HEK293T (cell line): ENCODE measurements at regions not wholly inside any gene's neighbourhood (a gene's known extent, or its start where the extent isn't known, plus 50 kb on each side); places are given as distances from the start of the nearest gene placed in this dataset.

Experiments
- ARNT ChIP-seq: fragments of 450-650 bp; IDR thresholded peaks from 2 replicates; pipeline ENCODE4 v1.6.1; 2017; ENCODE audit warnings: mild to moderate bottlenecking
- BHLHE40 ChIP-seq: fragments of 450-650 bp; IDR thresholded peaks from 2 replicates; pipeline ENCODE4 v1.6.1; 2016; ENCODE audit warnings: mild to moderate bottlenecking, moderate library complexity, borderline replicate concordance
- CTBP1 ChIP-seq: fragments of 450-650 bp; IDR thresholded peaks from 2 replicates; pipeline ENCODE4 v1.6.1; 2016; ENCODE audit warnings: borderline replicate concordance
- ELF4 ChIP-seq: fragments of 450-650 bp; IDR thresholded peaks from 2 replicates; pipeline ENCODE4 v1.6.1; 2017; ENCODE audit warnings: antibody characterized with exemption
- FOXA1 ChIP-seq: fragments of 450-650 bp; IDR thresholded peaks from 2 replicates; pipeline ENCODE4 v1.6.1; 2016; ENCODE audit warnings: mild to moderate bottlenecking
- FOXK2 ChIP-seq: fragments of 450-650 bp; IDR thresholded peaks from 2 replicates; pipeline ENCODE4 v1.6.1; 2016; ENCODE audit warnings: mild to moderate bottlenecking
- FOXM1 ChIP-seq: fragments of 450-650 bp; IDR thresholded peaks from 2 replicates; pipeline ENCODE4 v1.6.1; 2017; ENCODE audit warnings: mild to moderate bottlenecking, borderline replicate concordance
- HDGF ChIP-seq: fragments of 450-650 bp; IDR thresholded peaks from 2 replicates; pipeline ENCODE4 v1.6.1; 2017; ENCODE audit warnings: antibody characterized with exemption, borderline replicate concordance
- LEF1 ChIP-seq: fragments of 450-650 bp; IDR thresholded peaks from 2 replicates; pipeline ENCODE4 v1.6.1; 2017; ENCODE audit warnings: mild to moderate bottlenecking, borderline replicate concordance
- SP1 ChIP-seq: fragments of 450-650 bp; IDR thresholded peaks from 2 replicates; pipeline ENCODE4 v1.6.1; 2017
- SUZ12 ChIP-seq: fragments of 450-650 bp; IDR thresholded peaks from 2 replicates; pipeline ENCODE4 v1.6.1; 2016; ENCODE audit warnings: mild to moderate bottlenecking
- TARDBP ChIP-seq: fragments of 450-650 bp; IDR thresholded peaks from 2 replicates; pipeline ENCODE4 v1.6.1; 2016
- ZNF384 ChIP-seq: fragments of 450-650 bp; IDR thresholded peaks from 2 replicates; pipeline ENCODE4 v1.6.1; 2016

DNA sequence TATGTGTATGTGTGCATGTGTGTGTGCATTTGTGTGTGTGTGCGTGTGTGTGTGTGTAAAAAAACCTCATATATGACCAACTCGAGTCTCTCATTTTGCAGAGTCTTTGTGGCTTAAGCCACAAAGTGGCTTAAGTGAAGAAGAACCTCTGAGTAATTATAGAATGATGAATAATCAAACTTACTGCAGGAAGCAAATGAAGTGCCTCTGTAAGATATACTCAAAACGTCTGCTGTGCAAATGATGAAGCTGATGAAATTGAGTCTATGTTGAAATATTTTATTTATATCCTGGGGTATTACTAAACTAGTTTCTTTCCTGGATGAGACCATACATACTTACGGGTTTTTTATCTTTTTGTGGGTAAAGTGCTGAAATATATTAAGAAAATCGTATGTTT lies 1198.7 kb downstream of the PCDH7 start:
- TF ChIP-seq CTBP1 (no peak), SP1 (no peak), SUZ12 (no peak), BHLHE40 (no peak), FOXA1 (no peak), HDGF (no peak), ZNF384 (no peak), ARNT (no peak), FOXM1 (no peak), LEF1 (no peak), FOXK2 (no peak), TARDBP (no peak), ELF4 (no peak)
